PC-3 (cell line): ENCODE measurements at regions not wholly inside any gene's neighbourhood (a gene's known extent, or its start where the extent isn't known, plus 50 kb on each side); places are given as distances from the start of the nearest gene placed in this dataset.

Experiments used
- ATAC-seq: fragments of 200-7000 bp; cut with Tn5 transposase; 2 replicates; pipeline ENCODE4 v1.9.1; 2020; ENCODE audit warnings: mild to moderate bottlenecking, moderate library complexity
- BruUV-seq: library from RNA; stranded (reverse); fragments of 400-500 nt; replicated peaks from 2 replicates; lab custom pipeline; 2021; lab: Mats Ljungman, UMichigan
- CTCF ChIA-PET: fragments of 300-600 bp; sonication (Branson Sonifier 250); formaldehyde crosslinking; loops from one replicate; lab custom pipeline; 2022; ENCODE audit warnings: antibody characterized with exemption; lab: Charles Lee
- POLR2A ChIA-PET: fragments of 300-600 bp; sonication (Branson Sonifier 250); formaldehyde crosslinking; loops from one replicate; lab custom pipeline; 2022; ENCODE audit warnings: antibody characterized with exemption; ENCODE audit not compliant: unreplicated experiment; lab: Charles Lee
- DNase-seq: peaks from one replicate; pipeline ENCODE4 v3.0.0-alpha.2; 2015
- H2AFZ ChIP-seq: fragments of 300-600 bp; sonication (generic); 2 replicates; pipeline ENCODE4 v1.6.0; 2016; ENCODE audit warnings: antibody characterized with exemption, low read length
- H3F3A ChIP-seq: fragments of 300-600 bp; sonication (generic); one replicate; pipeline ENCODE4 v1.6.0; 2017; ENCODE audit warnings: antibody characterized with exemption, low read length, control low read depth, mild to moderate bottlenecking; ENCODE audit not compliant: unreplicated experiment
- H3K27ac ChIP-seq: fragments of 300-600 bp; sonication (generic); 2 replicates; pipeline ENCODE4 v1.5.1; 2016; ENCODE audit warnings: mild to moderate bottlenecking, low read length
- H3K27me3 ChIP-seq: fragments of 300-600 bp; sonication (generic); 2 replicates; pipeline ENCODE4 v1.6.1; 2016; ENCODE audit warnings: low read length, mixed read lengths
- H3K36me3 ChIP-seq: fragments of 300-600 bp; sonication (generic); 2 replicates; pipeline ENCODE4 v1.6.1; 2016; ENCODE audit warnings: low read depth, mixed run types, low read length, mixed read lengths
- H3K4me1 ChIP-seq: fragments of 300-600 bp; sonication (generic); 2 replicates; pipeline ENCODE4 v1.5.1; 2016; ENCODE audit warnings: low read length; ENCODE audit not compliant: insufficient read depth
- H3K4me2 ChIP-seq: fragments of 300-600 bp; sonication (generic); 2 replicates; pipeline ENCODE4 v1.6.0; 2016; ENCODE audit warnings: low read length
- H3K4me3 ChIP-seq: fragments of 300-600 bp; sonication (generic); 2 replicates; pipeline ENCODE4 v1.5.1; 2016; ENCODE audit warnings: mild to moderate bottlenecking, low read length, mixed read lengths
- H3K79me2 ChIP-seq: fragments of 300-600 bp; sonication (generic); 2 replicates; pipeline ENCODE4 v1.6.1; 2017; ENCODE audit warnings: low read length, mixed read lengths
- H3K9ac ChIP-seq: fragments of 300-600 bp; sonication (generic); 2 replicates; pipeline ENCODE4 v1.6.0; 2016; ENCODE audit warnings: mild to moderate bottlenecking, low read length
- H3K9me2 ChIP-seq: fragments of 300-600 bp; sonication (generic); replicated peaks from 2 replicates; pipeline ENCODE4 v1.6.1; 2016; ENCODE audit warnings: mixed run types, low read length, mixed read lengths
- H3K9me3 ChIP-seq: fragments of 300-600 bp; sonication (generic); 2 replicates; pipeline ENCODE4 v1.6.1; 2016; ENCODE audit warnings: low read length, mixed read lengths
- H4K20me1 ChIP-seq: fragments of 300-600 bp; sonication (generic); 2 replicates; pipeline ENCODE4 v1.6.1; 2016; ENCODE audit warnings: low read length, mixed read lengths
- EZH2 ChIP-seq: fragments of 300-600 bp; sonication (generic); IDR thresholded peaks from one replicate; pipeline ENCODE4 v1.6.1; 2017; ENCODE audit warnings: antibody characterized with exemption, mild to moderate bottlenecking, low read length; ENCODE audit not compliant: unreplicated experiment
- EZH2phosphoT487 ChIP-seq: fragments of 300-600 bp; sonication (generic); IDR thresholded peaks from 2 replicates; pipeline ENCODE4 v1.6.1; 2018; ENCODE audit warnings: mild to moderate bottlenecking, antibody characterized with exemption, low read length, borderline replicate concordance
- intact Hi-C: fragments of 100-400 bp; cut with micrococcal nuclease; formaldehyde crosslinking; loops from 2 replicates; pipeline ENCODE4 v1.9.0; 2023
- TF ChIP-seq, protein P1 (sequence below): fragments of 300-600 bp; sonication (generic); conservative IDR thresholded peaks from 2 replicates; pipeline ENCODE4 v1.5.1; 2017; ENCODE audit warnings: antibody characterized with exemption, low read depth, mild to moderate bottlenecking, low read length

DNA sequence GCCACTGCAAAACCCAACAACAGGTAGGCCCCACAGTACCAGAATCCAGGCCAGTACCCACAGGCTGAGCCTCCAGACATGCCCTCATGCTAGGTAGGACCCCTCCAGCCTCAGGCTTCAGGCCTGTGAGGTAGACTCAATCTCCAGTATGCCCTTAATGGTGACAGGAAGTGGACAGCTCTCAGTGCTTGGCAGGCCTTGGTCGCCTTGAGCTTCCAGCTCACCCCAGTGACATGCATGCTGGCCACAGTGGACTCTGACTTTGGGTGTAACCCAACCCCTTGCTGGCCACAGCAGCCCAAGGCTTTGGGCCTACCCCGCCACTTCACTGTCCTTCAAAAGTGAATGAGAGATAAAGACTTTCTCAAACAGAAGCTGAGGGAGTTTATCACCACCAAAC, 324.2 kb downstream of the ANTXR2 start:
- intact Hi-C loops, result no loop called here
- TF ChIP-seq, protein P1, sequence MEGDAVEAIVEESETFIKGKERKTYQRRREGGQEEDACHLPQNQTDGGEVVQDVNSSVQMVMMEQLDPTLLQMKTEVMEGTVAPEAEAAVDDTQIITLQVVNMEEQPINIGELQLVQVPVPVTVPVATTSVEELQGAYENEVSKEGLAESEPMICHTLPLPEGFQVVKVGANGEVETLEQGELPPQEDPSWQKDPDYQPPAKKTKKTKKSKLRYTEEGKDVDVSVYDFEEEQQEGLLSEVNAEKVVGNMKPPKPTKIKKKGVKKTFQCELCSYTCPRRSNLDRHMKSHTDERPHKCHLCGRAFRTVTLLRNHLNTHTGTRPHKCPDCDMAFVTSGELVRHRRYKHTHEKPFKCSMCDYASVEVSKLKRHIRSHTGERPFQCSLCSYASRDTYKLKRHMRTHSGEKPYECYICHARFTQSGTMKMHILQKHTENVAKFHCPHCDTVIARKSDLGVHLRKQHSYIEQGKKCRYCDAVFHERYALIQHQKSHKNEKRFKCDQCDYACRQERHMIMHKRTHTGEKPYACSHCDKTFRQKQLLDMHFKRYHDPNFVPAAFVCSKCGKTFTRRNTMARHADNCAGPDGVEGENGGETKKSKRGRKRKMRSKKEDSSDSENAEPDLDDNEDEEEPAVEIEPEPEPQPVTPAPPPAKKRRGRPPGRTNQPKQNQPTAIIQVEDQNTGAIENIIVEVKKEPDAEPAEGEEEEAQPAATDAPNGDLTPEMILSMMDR, result no peak
- no peak for TF ChIP-seq EZH2
- TF ChIP-seq EZH2phosphoT487, result no peak
- Histone ChIP-seq H3K4me3 (no peak overlapping the region), H2AFZ (no peak overlapping the region), H3K36me3 (no peaks in the 10 kb centered on the region), H3K9me3 (no peaks in the 10 kb centered on the region), H3K27me3 (no peaks in the 10 kb centered on the region), H3K27ac (no peak overlapping the region), H3K4me2 (no peak overlapping the region), H4K20me1 (no peaks in the 10 kb centered on the region), H3F3A (no peaks in the 10 kb centered on the region), H3K4me1 (no peaks in the 10 kb centered on the region), H3K79me2 (no peaks in the 10 kb centered on the region), H3K9ac (no peak overlapping the region), H3K9me2 (no peaks in the 10 kb centered on the region)
- no TSS peak for BruUV-seq
- CTCF ChIA-PET, result no interaction called here
- ATAC-seq, result no peak
- POLR2A ChIA-PET, result no interaction called here
- DNase-seq, result no peak

- intact Hi-C loops, result no loop called here
- Histone ChIP-seq H3K79me2 (no peaks in the 10 kb centered on the region), H3K9me3 (no peaks in the 10 kb centered on the region), H3K4me1 (no peaks in the 10 kb centered on the region), H3K4me2 (no peak overlapping the region), H3K27ac (no peak overlapping the region), H4K20me1 (no peaks in the 10 kb centered on the region), H3K27me3 (no peaks in the 10 kb centered on the region), H3K4me3 (no peak overlapping the region), H3F3A (no peaks in the 10 kb centered on the region), H3K36me3 (no peaks in the 10 kb centered on the region), H3K9ac (no peak overlapping the region), H2AFZ (no peak overlapping the region), H3K9me2 (no peaks in the 10 kb centered on the region)
- BruUV-seq, result no TSS peak
- POLR2A ChIA-PET, result no interaction called here
- DNase-seq (no peak), ATAC-seq (no peak)
- TF ChIP-seq EZH2, result no peak
- TF ChIP-seq EZH2phosphoT487, result no peak
- TF ChIP-seq, protein P1, result no peak
- CTCF ChIA-PET, result no interaction called here
Measured at GRCh38 chr4:79747252-79747651, 325.8 kb downstream of the ANTXR2 start.

- TF ChIP-seq, protein P1, result no peak
- TF ChIP-seq EZH2phosphoT487, result no peak
- no peak for TF ChIP-seq EZH2
- POLR2A ChIA-PET, result no interaction called here
Measured at GRCh38 chr4:79743014-79743413, 330.0 kb downstream of the ANTXR2 start.

More at GRCh38 chr4:79743014-79743413, 330.0 kb downstream of the ANTXR2 start:
- Histone ChIP-seq H3K79me2 (no peaks in the 10 kb centered on the region), H3K9ac (no peak overlapping the region), H3K4me3 (no peak overlapping the region), H3K9me3 (no peaks in the 10 kb centered on the region), H3F3A (no peaks in the 10 kb centered on the region), H2AFZ (no peak overlapping the region), H3K9me2 (no peaks in the 10 kb centered on the region), H3K36me3 (no peaks in the 10 kb centered on the region), H3K4me1 (no peaks in the 10 kb centered on the region), H3K27me3 (no peaks in the 10 kb centered on the region), H3K27ac (no peak overlapping the region), H4K20me1 (no peaks in the 10 kb centered on the region), H3K4me2 (no peak overlapping the region)
- DNase-seq (no peak), ATAC-seq (no peak)
- CTCF ChIA-PET, result no interaction called here
- intact Hi-C loops, result no loop called here
- BruUV-seq, result no TSS peak
